ENCODE measurements at regions not wholly inside any gene's neighbourhood (a gene's known extent, or its start where the extent isn't known, plus 50 kb on each side); places are given as distances from the start of the nearest gene placed in this dataset.
A peak's percentile ranks its signal among the peaks of the same experiment; 100 is the strongest.

GRCh38 chr12:32039347-32039746 lies 67.3 kb upstream of the BICD1 start:
- Histone ChIP-seq H3F3A (ENCODE audit: insufficient read depth) (no peaks in the 10 kb centered on the region), H3K4me3 (no peak overlapping the region), H2AFZ (peak overlapping the region; percentile 48; the same call in 1 of the 2 replicates), H3K4me1 (ENCODE audit: insufficient read depth) (no peaks in the 10 kb centered on the region), H3K9ac (no peak overlapping the region), H3K27ac (no peak overlapping the region), H3K9me3 (ENCODE audit: low read depth) (no peaks in the 10 kb centered on the region), H3K79me2 (ENCODE audit: insufficient read depth) (no peaks in the 10 kb centered on the region), H4K20me1 (ENCODE audit: insufficient read depth) (no peaks in the 10 kb centered on the region), H3K27me3 (replicated peaks; ENCODE audit: insufficient read depth) (peaks cover 9% of the 10 kb centered on the region; the same call in 1 of the 2 replicates), H3K36me3 (ENCODE audit: low read depth) (no peaks in the 10 kb centered on the region), H3K4me2 (ENCODE audit: unreplicated experiment) (no peak overlapping the region), H3K9me2 (ENCODE audit: insufficient read depth) (no peaks in the 10 kb centered on the region)
- in situ Hi-C loops (cut with MboI), result no loop called here
- no peak for TF ChIP-seq EZH2 (IDR thresholded peaks at IDR 0.05; ENCODE audit: insufficient read depth, poor library complexity, severe bottlenecking)
- TF ChIP-seq EZH2phosphoT487 (IDR thresholded peaks at IDR 0.05; ENCODE audit: insufficient read depth, low read depth), result no peak
- peak; percentile 9 for DNase-seq
- 13 to 14% methylated on average over 9 of the region's 9 CpGs for WGBS, 2 experiments (ENCODE audit: low coverage in 1 of 2, low lambda C conversion rate in 2 of 2, missing lambda C conversion rate in 2 of 2)

GRCh38 chr12:32039917-32040575 lies 66.6 kb upstream of the BICD1 start:
- no peak overlapping the region for H3K4me2 ChIP-seq (ENCODE audit: unreplicated experiment)
- H3K4me1 ChIP-seq (ENCODE audit: insufficient read depth), result no peaks in the 10 kb centered on the region
- DNase-seq, result no peak
- TF ChIP-seq EZH2phosphoT487 (IDR thresholded peaks at IDR 0.05; ENCODE audit: insufficient read depth, low read depth), result no peak
- no peak for TF ChIP-seq EZH2 (IDR thresholded peaks at IDR 0.05; ENCODE audit: insufficient read depth, poor library complexity, severe bottlenecking)
- H2AFZ ChIP-seq, result no peak overlapping the region
- H3K4me3 ChIP-seq, result no peak overlapping the region
- in situ Hi-C loops (cut with MboI), result loop anchor here (10.0 kb wide), 1 partner anchor 645 kb away; no protein-coding TSS in a partner anchor
- H3K9ac ChIP-seq, result no peak overlapping the region
- no peaks in the 10 kb centered on the region for H4K20me1 ChIP-seq (ENCODE audit: insufficient read depth)
- H3K9me3 ChIP-seq (ENCODE audit: low read depth), result no peaks in the 10 kb centered on the region
- H3K27ac ChIP-seq, result no peak overlapping the region
- H3K79me2 ChIP-seq (ENCODE audit: insufficient read depth), result no peaks in the 10 kb centered on the region
- no peaks in the 10 kb centered on the region for H3F3A ChIP-seq (ENCODE audit: insufficient read depth)
- no peaks in the 10 kb centered on the region for H3K9me2 ChIP-seq (ENCODE audit: insufficient read depth)
- 63 to 71% methylated on average over 6 of the region's 6 CpGs for WGBS, 2 experiments (ENCODE audit: low coverage in 1 of 2, low lambda C conversion rate in 2 of 2, missing lambda C conversion rate in 2 of 2)
- H3K27me3 ChIP-seq (replicated peaks; ENCODE audit: insufficient read depth), result peaks cover 9% of the 10 kb centered on the region; the same call in 1 of the 2 replicates
- H3K36me3 ChIP-seq (ENCODE audit: low read depth), result no peaks in the 10 kb centered on the region

GRCh38 chr12:32043928-32044549 lies 62.6 kb upstream of the BICD1 start:
- H3K79me2 ChIP-seq (ENCODE audit: insufficient read depth), result no peaks in the 10 kb centered on the region
- peaks cover 8% of the 10 kb centered on the region; the same call in 1 of the 2 replicates for H3K27me3 ChIP-seq (replicated peaks; ENCODE audit: insufficient read depth)
- no peak overlapping the region for H3K4me2 ChIP-seq (ENCODE audit: unreplicated experiment)
- no peak for TF ChIP-seq EZH2 (IDR thresholded peaks at IDR 0.05; ENCODE audit: insufficient read depth, poor library complexity, severe bottlenecking)
- no peak for TF ChIP-seq EZH2phosphoT487 (IDR thresholded peaks at IDR 0.05; ENCODE audit: insufficient read depth, low read depth)
- no peaks in the 10 kb centered on the region for H4K20me1 ChIP-seq (ENCODE audit: insufficient read depth)
- H3K4me1 ChIP-seq (ENCODE audit: insufficient read depth), result no peaks in the 10 kb centered on the region
- no peaks in the 10 kb centered on the region for H3K36me3 ChIP-seq (ENCODE audit: low read depth)
- H3K9me2 ChIP-seq (ENCODE audit: insufficient read depth), result no peaks in the 10 kb centered on the region
- no peak overlapping the region for H3K4me3 ChIP-seq
- H3F3A ChIP-seq (ENCODE audit: insufficient read depth), result no peaks in the 10 kb centered on the region
- peak; percentile 18 for DNase-seq
- no peak overlapping the region for H3K9ac ChIP-seq
- no peak overlapping the region for H3K27ac ChIP-seq
- H2AFZ ChIP-seq, result no peak overlapping the region
- WGBS, 2 experiments (ENCODE audit: low coverage in 1 of 2, low lambda C conversion rate in 2 of 2, missing lambda C conversion rate in 2 of 2), result 79 to 81% methylated on average over 9 of the region's 9 CpGs
- H3K9me3 ChIP-seq (ENCODE audit: low read depth), result no peaks in the 10 kb centered on the region
- in situ Hi-C loops (cut with MboI), result loop anchor here (10.0 kb wide), 1 partner anchor 649 kb away; no protein-coding TSS in a partner anchor

GRCh38 chr12:32047357-32048212 lies 59.1 kb upstream of the BICD1 start:
- Histone ChIP-seq H3K27ac (no peak overlapping the region), H3K27me3 (replicated peaks; ENCODE audit: insufficient read depth) (no peaks in the 10 kb centered on the region), H4K20me1 (ENCODE audit: insufficient read depth) (no peaks in the 10 kb centered on the region), H3K4me1 (ENCODE audit: insufficient read depth) (peaks cover 12% of the 10 kb centered on the region), H3K9me2 (ENCODE audit: insufficient read depth) (no peaks in the 10 kb centered on the region), H3K79me2 (ENCODE audit: insufficient read depth) (no peaks in the 10 kb centered on the region), H3K9ac (no peak overlapping the region), H3F3A (ENCODE audit: insufficient read depth) (peaks cover 19% of the 10 kb centered on the region), H3K4me3 (no peak overlapping the region), H2AFZ (no peak overlapping the region), H3K9me3 (ENCODE audit: low read depth) (no peaks in the 10 kb centered on the region), H3K4me2 (ENCODE audit: unreplicated experiment) (no peak overlapping the region), H3K36me3 (ENCODE audit: low read depth) (no peaks in the 10 kb centered on the region)
- DNase-seq, result no peak
- in situ Hi-C loops (cut with MboI), result loop anchor here (10.0 kb wide), 1 partner anchor 653 kb away; no protein-coding TSS in a partner anchor
- 72 to 74% methylated on average over 8 of the region's 8 CpGs for WGBS, 2 experiments (ENCODE audit: low coverage in 1 of 2, low lambda C conversion rate in 2 of 2, missing lambda C conversion rate in 2 of 2)
- TF ChIP-seq EZH2 (IDR thresholded peaks at IDR 0.05; ENCODE audit: insufficient read depth, poor library complexity, severe bottlenecking), result no peak
- TF ChIP-seq EZH2phosphoT487 (IDR thresholded peaks at IDR 0.05; ENCODE audit: insufficient read depth, low read depth), result no peak

Measured in GM23248 (cell line).